Suppressor macrophage (primary cell): ENCODE measurements at regions not wholly inside any gene's neighbourhood (a gene's known extent, or its start where the extent isn't known, plus 50 kb on each side); places are given as distances from the start of the nearest gene placed in this dataset.

Experiments used
- DNase-seq, 4 experiments: peaks; one replicate each; pipeline ENCODE4 v3.0.0-alpha.2; 2020 to 2022

GRCh38 chr17:79144133-79144532, 69.5 kb downstream of the ENGASE start:
- DNase-seq: no peak

GRCh38 chr17:79142375-79142774, 67.8 kb downstream of the ENGASE start:
- no peak for DNase-seq

- DNase-seq: no peak
These were observed 67.1 kb downstream of the ENGASE start for GRCh38 chr17:79141578-79142355.

GRCh38 chr17:79138826-79139225, 64.2 kb downstream of the ENGASE start:
- DNase-seq: no peak

GRCh38 chr17:79137789-79138165, 63.2 kb downstream of the ENGASE start:
- no peak for DNase-seq

- no peak for DNase-seq
These were observed 62.6 kb downstream of the ENGASE start for GRCh38 chr17:79137015-79137788.

- no peak for DNase-seq
These were observed 62.0 kb downstream of the ENGASE start for GRCh38 chr17:79136596-79136995.
